ENCODE measurements at regions not wholly inside any gene's neighbourhood (a gene's known extent, or its start where the extent isn't known, plus 50 kb on each side); places are given as distances from the start of the nearest gene placed in this dataset.
A peak's percentile ranks its signal among the peaks of the same experiment; 100 is the strongest.

DNA sequence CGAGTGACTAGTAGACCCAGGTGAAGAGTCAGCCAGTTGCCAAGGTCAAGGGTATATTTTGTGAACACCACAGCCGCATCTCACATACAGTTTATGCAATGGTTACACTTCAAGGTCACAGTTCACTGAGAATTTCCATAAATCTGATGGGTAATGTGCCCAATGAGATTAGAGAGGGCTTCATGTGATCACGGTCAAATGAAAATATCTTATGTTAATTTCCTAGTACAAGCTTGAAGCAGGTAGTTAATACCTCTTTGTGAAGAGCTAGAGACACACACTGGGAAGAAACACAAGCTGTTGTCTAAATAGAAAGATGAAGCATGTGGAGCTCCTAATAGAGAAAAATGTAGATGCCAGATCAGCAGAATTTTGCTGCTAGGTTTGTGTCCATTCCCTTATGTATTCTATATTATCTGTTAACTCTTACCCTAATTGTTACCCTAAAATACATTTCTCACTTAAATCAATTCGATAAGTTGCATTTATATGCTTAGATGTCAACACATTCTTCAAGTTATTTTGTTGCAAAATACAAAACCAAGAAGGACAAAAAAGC lies 136.0 kb downstream of the NR2F2 start:
- Histone ChIP-seq H3K36me3 (ENCODE audit: control insufficient read depth, insufficient read depth, low read length) (no peaks in the 10 kb centered on the region), H3K4me1 (replicated peaks in 1 of 2; ENCODE audit: control insufficient read depth in 2 of 2, insufficient read depth in 2 of 2, low read length in 2 of 2) (no peaks in the 10 kb centered on the region), H3K9me1 (ENCODE audit: control insufficient read depth, insufficient read depth, low read length) (no peaks in the 10 kb centered on the region), H3K9me3 (replicated peaks; ENCODE audit: control insufficient read depth, insufficient read depth, low read depth, low read length) (no peaks in the 10 kb centered on the region), H3K79me2 (ENCODE audit: control insufficient read depth, insufficient read depth, low read length) (no peaks in the 10 kb centered on the region), H3K27ac (ENCODE audit: extremely low read depth, low read depth, low read length) (no peak overlapping the region), H3K9ac (ENCODE audit: insufficient read depth in 1 of 2, low read depth in 2 of 2, low read length in 2 of 2) (no peak overlapping the region), H3K4me3 (no peak overlapping the region), H2AFZ (ENCODE audit: low read depth, low read length) (no peak overlapping the region), H3K4me2 (ENCODE audit: insufficient read depth, low read length) (no peak overlapping the region), H3K27me3 (ENCODE audit: control insufficient read depth in 2 of 2, insufficient read depth in 2 of 2, low read length in 2 of 2) (peaks cover 32 to 35% of the 10 kb centered on the region in 2 experiments), H4K20me1 (replicated peaks; ENCODE audit: control insufficient read depth, insufficient read depth, low read length) (no peaks in the 10 kb centered on the region)
- DNase-seq (ENCODE audit: extremely low read depth in 1 of 4, low spot score in 3 of 4) (no peak), ATAC-seq (no peak), FAIRE-seq (no peak)
- TF ChIP-seq C11orf30 (IDR thresholded peaks at IDR 0.05; ENCODE audit: low read depth) = peak; percentile 50
- no peak for TF ChIP-seq CTBP1 (IDR thresholded peaks at IDR 0.05; ENCODE audit: borderline replicate concordance)
- TF ChIP-seq DIDO1 (tag; IDR thresholded peaks at IDR 0.05; ENCODE audit: low read depth) = no peak
- peak; percentile 43; the same call in 1 of the 2 replicates for TF ChIP-seq MAFF (IDR thresholded peaks at IDR 0.05; ENCODE audit: low read length)
- no peak for TF ChIP-seq ZBED1 (IDR thresholded peaks at IDR 0.05)
- no peak for TF ChIP-seq ZNF780A (CRISPR knock-in tag; IDR thresholded peaks at IDR 0.05)
- TF ChIP-seq ZKSCAN8 (CRISPR knock-in tag; IDR thresholded peaks at IDR 0.05) = no peak
- no peak for TF ChIP-seq ZNF146 (CRISPR knock-in tag; IDR thresholded peaks at IDR 0.05; ENCODE audit: unreplicated experiment)
- TF ChIP-seq, protein P1, sequence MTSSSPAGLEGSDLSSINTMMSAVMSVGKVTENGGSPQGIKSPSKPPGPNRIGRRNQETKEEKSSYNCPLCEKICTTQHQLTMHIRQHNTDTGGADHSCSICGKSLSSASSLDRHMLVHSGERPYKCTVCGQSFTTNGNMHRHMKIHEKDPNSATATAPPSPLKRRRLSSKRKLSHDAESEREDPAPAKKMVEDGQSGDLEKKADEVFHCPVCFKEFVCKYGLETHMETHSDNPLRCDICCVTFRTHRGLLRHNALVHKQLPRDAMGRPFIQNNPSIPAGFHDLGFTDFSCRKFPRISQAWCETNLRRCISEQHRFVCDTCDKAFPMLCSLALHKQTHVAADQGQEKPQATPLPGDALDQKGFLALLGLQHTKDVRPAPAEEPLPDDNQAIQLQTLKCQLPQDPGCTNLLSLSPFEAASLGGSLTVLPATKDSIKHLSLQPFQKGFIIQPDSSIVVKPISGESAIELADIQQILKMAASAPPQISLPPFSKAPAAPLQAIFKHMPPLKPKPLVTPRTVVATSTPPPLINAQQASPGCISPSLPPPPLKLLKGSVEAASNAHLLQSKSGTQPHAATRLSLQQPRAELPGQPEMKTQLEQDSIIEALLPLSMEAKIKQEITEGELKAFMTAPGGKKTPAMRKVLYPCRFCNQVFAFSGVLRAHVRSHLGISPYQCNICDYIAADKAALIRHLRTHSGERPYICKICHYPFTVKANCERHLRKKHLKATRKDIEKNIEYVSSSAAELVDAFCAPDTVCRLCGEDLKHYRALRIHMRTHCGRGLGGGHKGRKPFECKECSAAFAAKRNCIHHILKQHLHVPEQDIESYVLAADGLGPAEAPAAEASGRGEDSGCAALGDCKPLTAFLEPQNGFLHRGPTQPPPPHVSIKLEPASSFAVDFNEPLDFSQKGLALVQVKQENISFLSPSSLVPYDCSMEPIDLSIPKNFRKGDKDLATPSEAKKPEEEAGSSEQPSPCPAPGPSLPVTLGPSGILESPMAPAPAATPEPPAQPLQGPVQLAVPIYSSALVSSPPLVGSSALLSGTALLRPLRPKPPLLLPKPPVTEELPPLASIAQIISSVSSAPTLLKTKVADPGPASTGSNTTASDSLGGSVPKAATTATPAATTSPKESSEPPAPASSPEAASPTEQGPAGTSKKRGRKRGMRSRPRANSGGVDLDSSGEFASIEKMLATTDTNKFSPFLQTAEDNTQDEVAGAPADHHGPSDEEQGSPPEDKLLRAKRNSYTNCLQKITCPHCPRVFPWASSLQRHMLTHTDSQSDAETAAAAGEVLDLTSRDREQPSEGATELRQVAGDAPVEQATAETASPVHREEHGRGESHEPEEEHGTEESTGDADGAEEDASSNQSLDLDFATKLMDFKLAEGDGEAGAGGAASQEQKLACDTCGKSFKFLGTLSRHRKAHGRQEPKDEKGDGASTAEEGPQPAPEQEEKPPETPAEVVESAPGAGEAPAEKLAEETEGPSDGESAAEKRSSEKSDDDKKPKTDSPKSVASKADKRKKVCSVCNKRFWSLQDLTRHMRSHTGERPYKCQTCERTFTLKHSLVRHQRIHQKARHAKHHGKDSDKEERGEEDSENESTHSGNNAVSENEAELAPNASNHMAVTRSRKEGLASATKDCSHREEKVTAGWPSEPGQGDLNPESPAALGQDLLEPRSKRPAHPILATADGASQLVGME (CRISPR knock-in tag; IDR thresholded peaks at IDR 0.05) = no peak
- TF ChIP-seq POLR2B (IDR thresholded peaks at IDR 0.05; ENCODE audit: low read depth, partially characterized antibody) = no peak
- peak; percentile 61 for TF ChIP-seq ZNF316 (IDR thresholded peaks at IDR 0.05)
- 0 out of 2 replicates have a peak, but pooled peaks have one; percentile 12 for TF ChIP-seq MAFG (tag; conservative IDR thresholded peaks at IDR 0.05)
- TF ChIP-seq BACH1 (tag; IDR thresholded peaks at IDR 0.05) = no peak
- 0 out of 2 replicates have a peak, but pooled peaks have one; percentile 25 for TF ChIP-seq MAFK (IDR thresholded peaks at IDR 0.05; ENCODE audit: low read length)
- TF ChIP-seq TAF7 (tag; IDR thresholded peaks at IDR 0.05) = no peak
- in situ Hi-C loops (cut with MboI) = no loop called here
- WGBS (ENCODE audit: insufficient coverage, low coverage, missing lambda C conversion rate) = 2% methylated on average over 4 of the region's 4 CpGs
- BruUV-seq (replicated peaks) = no TSS peak
- ChIA-PET CTCF (ENCODE audit: low intra/inter-chr PET ratio) (no interaction called here), POLR2A (no interaction called here)
- intact Hi-C loops (cut with micrococcal nuclease) = no loop called here

Data from K562 (cell line).